IPS-20b (cell line): ENCODE measurements at regions not wholly inside any gene's neighbourhood (a gene's known extent, or its start where the extent isn't known, plus 50 kb on each side); places are given as distances from the start of the nearest gene placed in this dataset.

ENCODE experiments used
- H3K27ac ChIP-seq: one replicate; pipeline ENCODE4 v1.5.1; 2013; ENCODE audit warnings: low read length
- H3K27me3 ChIP-seq: 2 replicates; pipeline ENCODE4 v1.6.1; 2013; ENCODE audit warnings: mild to moderate bottlenecking, low read length, inconsistent platforms; ENCODE audit not compliant: insufficient read depth
- H3K36me3 ChIP-seq: 2 replicates; pipeline ENCODE4 v1.6.1; 2013; ENCODE audit warnings: low read depth, mild to moderate bottlenecking, inconsistent platforms, low read length, moderate library complexity; ENCODE audit not compliant: insufficient read depth
- H3K4me1 ChIP-seq: 2 replicates; pipeline ENCODE4 v1.6.1; 2013; ENCODE audit warnings: mild to moderate bottlenecking, control low read depth, inconsistent platforms, low read length, moderate library complexity; ENCODE audit not compliant: insufficient read depth
- H3K4me3 ChIP-seq: 2 replicates; pipeline ENCODE4 v1.5.1; 2013; ENCODE audit warnings: mild to moderate bottlenecking, low read length, inconsistent platforms
- H3K9ac ChIP-seq: 2 replicates; pipeline ENCODE4 v1.6.1; 2013; ENCODE audit warnings: low read depth, mild to moderate bottlenecking, inconsistent platforms, low read length, moderate library complexity
- H3K9me3 ChIP-seq: 2 replicates; pipeline ENCODE4 v1.6.1; 2013; ENCODE audit warnings: mild to moderate bottlenecking, low read depth, low read length, inconsistent platforms; ENCODE audit not compliant: insufficient read depth

DNA sequence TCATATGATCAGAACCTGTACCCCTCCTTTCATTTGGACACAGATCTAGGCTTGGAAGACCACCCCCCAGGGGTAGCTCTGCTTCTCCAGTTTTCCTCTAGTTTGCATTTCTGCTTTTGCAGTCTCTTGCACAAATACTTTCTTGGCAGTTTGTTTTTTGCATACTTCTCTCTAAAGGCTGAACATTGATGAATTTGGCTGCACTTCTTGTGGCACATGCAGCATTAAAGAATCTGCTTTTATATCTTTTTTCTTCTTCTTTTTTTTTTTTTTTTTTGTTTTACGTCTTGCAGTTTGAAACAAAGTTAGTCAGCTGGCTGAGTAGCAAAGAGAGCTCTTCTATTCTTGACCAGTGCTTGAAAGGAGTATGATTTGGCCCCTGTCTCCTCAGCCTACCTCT is 273.0 kb downstream of the GLUD2 start:
- no peak overlapping the region for H3K27ac ChIP-seq
- no peaks in the 10 kb centered on the region for H3K27me3 ChIP-seq
- H3K4me3 ChIP-seq = no peak overlapping the region
- no peak overlapping the region for H3K9ac ChIP-seq
- no peaks in the 10 kb centered on the region for H3K9me3 ChIP-seq
- H3K4me1 ChIP-seq = no peaks in the 10 kb centered on the region
- no peaks in the 10 kb centered on the region for H3K36me3 ChIP-seq

DNA sequence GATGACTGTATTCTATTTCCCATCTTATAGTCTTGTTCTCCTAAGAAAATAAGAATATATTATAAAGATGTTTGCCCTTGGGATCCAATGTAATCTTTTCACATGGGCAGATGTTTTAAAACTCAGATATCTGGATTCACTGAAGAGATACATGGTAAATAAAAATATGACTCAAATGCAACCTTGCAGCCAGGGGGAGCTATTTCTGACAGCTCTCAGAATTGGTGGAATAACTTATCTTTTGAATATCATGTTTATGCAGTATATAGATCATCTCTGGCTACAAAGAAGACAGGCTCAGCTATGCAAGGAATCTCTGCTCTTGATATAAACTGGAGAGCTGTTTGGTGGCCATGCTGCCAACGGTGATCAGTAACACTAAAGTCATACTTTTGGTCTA is 274.7 kb downstream of the GLUD2 start:
- H3K36me3 ChIP-seq = no peaks in the 10 kb centered on the region
- H3K4me3 ChIP-seq = no peak overlapping the region
- no peaks in the 10 kb centered on the region for H3K9me3 ChIP-seq
- H3K9ac ChIP-seq = no peak overlapping the region
- H3K27ac ChIP-seq = no peak overlapping the region
- H3K27me3 ChIP-seq = no peaks in the 10 kb centered on the region
- H3K4me1 ChIP-seq = no peaks in the 10 kb centered on the region

DNA sequence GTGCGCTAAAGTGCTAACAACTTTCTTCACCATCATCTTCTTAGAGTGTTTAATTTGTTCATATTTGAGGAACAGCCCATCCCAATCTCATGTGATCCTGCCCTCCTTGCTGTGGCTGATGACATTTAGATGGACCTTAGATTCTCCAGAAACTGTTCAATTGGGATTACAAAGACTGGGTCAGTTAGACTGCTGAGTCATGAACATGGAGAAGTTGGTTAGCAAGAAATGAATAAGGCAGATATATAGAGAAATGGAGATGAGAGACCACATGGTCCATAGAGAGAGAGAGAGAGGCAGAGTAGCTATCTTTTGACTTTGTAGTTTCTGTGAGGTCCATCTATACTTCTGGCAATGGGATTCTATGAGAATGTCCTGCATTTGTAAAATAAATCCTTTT is 275.9 kb downstream of the GLUD2 start:
- Histone ChIP-seq H3K27ac (no peak overlapping the region), H3K4me3 (no peak overlapping the region), H3K9me3 (no peaks in the 10 kb centered on the region), H3K36me3 (no peaks in the 10 kb centered on the region), H3K4me1 (no peaks in the 10 kb centered on the region), H3K27me3 (no peaks in the 10 kb centered on the region), H3K9ac (no peak overlapping the region)

DNA sequence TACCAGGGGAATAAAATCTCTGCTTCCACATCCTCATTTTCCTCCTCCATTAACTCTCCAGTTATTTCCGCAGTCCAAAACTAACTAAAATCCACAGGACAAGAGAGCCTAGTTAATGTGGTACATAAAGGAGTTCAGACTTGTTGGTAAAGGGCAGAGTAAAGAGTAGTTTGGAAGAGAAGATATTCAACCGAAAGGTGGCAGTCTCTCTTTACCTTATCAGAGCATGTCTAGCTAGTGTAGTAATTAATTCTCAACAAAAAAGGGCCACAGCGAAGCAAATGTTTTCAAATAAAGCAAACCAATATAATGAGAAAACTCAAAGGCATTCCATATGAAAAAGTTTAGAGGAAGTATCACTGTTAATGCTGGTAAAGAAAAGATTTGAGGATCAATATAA is 286.5 kb downstream of the GLUD2 start:
- no peak overlapping the region for H3K9ac ChIP-seq

DNA sequence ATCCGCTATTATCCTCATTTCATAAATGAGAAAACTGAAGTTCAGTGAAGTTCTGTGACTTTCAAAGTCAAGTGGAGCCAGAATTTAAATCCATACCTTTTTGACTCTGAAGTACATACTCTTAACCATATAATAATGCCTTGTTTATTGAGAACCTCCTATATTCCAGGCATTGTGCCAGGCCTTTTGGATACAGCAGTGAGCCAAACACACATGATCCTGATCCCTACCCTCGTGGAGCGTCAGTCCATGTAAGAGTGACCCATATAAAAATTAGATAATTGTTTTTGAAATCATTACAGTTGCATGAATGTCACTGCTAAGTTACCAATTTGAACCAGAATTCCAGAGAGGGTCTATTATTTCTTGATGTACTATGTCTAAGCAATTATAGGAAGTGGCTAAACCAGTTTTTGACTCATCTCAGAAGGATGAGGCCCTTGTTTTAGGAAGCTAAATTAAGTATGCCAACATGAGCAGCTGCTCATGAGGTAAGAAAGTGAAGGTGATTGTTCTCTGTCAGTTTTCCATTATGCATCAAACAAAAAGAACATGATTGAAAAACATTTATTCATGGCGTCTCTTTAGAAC is 289.5 kb downstream of the GLUD2 start:
- no peaks in the 10 kb centered on the region for H3K9me3 ChIP-seq
- H3K36me3 ChIP-seq = no peaks in the 10 kb centered on the region
- no peak overlapping the region for H3K27ac ChIP-seq
- no peak overlapping the region for H3K4me3 ChIP-seq
- H3K4me1 ChIP-seq = no peaks in the 10 kb centered on the region
- no peak overlapping the region for H3K9ac ChIP-seq
- no peaks in the 10 kb centered on the region for H3K27me3 ChIP-seq

More for the DNA sequence above, 286.5 kb downstream of the GLUD2 start:
- Histone ChIP-seq H3K4me1 (no peaks in the 10 kb centered on the region), H3K9me3 (no peaks in the 10 kb centered on the region), H3K36me3 (no peaks in the 10 kb centered on the region), H3K27me3 (no peaks in the 10 kb centered on the region), H3K4me3 (no peak overlapping the region), H3K27ac (no peak overlapping the region)

DNA sequence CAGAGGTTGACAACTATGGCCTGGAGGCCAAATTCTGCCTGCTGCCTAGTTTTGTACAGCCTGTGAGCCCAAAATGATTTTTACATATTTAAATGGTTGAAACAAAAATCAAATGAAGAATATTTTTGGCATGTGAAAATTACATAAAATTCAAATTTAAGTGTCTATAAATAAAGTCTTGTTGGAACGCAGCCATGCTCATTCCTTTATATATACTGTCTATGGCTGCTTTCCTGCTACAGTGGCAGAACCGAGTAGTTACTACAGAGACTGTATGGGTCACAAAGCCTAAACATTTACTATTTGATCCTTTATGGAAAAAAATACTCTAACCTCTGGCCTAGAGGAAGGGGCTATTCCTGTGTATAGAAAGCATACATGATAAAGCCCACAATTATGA is 290.4 kb downstream of the GLUD2 start:
- H3K36me3 ChIP-seq = no peaks in the 10 kb centered on the region
- no peaks in the 10 kb centered on the region for H3K4me1 ChIP-seq
- H3K4me3 ChIP-seq = no peak overlapping the region
- no peak overlapping the region for H3K9ac ChIP-seq
- H3K27me3 ChIP-seq = no peaks in the 10 kb centered on the region
- H3K9me3 ChIP-seq = no peaks in the 10 kb centered on the region
- no peak overlapping the region for H3K27ac ChIP-seq

DNA sequence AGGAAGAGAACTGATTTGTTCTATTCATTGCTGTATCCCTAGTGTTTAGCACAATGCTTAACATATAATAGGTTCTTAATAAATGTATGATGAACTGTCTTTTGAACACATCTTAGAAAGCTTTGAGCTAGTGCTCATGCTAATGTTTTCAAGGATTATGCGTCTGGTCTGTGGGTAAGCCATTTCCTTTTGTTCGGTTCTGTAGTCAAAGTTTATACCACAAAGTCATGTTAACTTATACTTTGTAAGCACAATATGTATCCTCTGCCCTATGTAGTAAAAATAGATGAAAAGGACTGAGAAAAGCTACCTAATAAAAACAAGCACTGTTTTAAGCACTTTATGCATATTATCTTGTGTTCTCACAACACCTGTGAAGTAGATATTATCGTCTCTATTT is 301.9 kb downstream of the GLUD2 start:
- H3K27ac ChIP-seq = no peak overlapping the region
- no peak overlapping the region for H3K4me3 ChIP-seq
- H3K27me3 ChIP-seq = no peaks in the 10 kb centered on the region
- H3K9me3 ChIP-seq = no peaks in the 10 kb centered on the region
- no peak overlapping the region for H3K9ac ChIP-seq
- H3K4me1 ChIP-seq = no peaks in the 10 kb centered on the region
- no peaks in the 10 kb centered on the region for H3K36me3 ChIP-seq

DNA sequence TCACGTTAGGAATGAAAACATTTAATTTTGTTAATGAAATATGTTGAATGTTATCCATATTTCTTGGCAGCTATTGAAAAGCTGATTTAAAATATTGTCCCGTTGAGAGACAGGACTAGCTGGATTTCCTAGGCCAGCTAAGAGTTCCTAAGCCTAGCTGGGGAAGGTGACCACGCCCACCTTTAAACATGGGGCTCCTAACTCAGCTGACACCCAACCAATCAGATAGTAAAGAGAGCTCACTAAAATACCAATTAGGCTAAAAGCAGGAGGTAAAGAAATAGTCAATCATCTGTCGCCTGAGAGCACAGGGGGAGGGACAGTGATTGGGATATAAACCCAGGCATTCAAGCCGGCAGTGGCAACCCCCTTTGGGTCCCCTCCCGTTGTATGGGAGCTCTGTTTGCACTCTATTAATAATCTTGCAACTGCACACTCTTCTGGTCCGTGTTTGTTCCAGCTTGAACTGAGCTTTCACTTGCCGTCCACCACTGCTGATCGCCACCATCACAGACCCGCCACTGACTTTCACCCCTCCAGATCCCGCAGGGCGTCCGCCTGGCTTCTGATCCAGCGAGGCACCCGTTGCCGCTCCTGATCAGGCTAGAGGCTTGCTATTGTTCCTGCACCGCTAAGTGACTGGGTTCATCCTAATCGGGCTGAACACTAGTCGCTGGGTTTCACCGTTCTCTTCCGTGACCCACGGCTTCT is 308.9 kb downstream of the GLUD2 start:
- Histone ChIP-seq H3K27me3 (no peaks in the 10 kb centered on the region), H3K9me3 (no peaks in the 10 kb centered on the region), H3K9ac (no peak overlapping the region), H3K27ac (no peak overlapping the region), H3K4me1 (no peaks in the 10 kb centered on the region), H3K36me3 (no peaks in the 10 kb centered on the region), H3K4me3 (no peak overlapping the region)

DNA sequence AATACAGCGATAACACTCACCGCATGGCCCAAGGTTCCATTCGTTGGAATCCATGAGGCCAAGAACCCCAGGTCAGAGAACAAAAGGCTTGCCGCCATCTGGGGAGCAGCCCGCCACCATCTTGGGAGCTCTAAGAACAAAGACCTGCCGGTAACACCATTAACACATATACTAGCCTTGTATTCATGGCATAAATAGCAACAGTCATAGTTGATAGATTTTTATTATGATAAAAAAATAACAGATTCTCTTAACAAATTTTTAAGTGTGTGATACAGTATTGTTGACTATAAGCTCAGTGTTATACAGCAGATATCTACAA is 309.4 kb downstream of the GLUD2 start:
- H3K27ac ChIP-seq = no peak overlapping the region
- no peaks in the 10 kb centered on the region for H3K9me3 ChIP-seq
- no peak overlapping the region for H3K4me3 ChIP-seq

DNA sequence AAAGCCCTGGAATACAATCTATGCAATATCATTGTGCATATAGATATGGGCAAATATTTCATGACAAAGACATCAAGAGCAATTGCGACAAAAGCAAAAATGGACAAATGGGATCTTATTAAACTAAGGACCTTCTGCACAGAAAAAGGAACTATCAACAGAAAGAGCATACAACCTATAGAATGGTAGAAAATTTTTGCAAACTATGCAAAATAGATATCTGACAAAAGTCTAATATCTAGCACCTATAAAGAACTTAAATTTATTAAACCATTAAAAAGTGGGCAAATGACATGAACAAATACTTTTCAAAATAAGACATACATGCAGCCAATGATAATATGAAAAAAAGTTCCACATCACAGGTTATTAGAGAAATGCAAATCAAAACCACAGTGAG is 312.9 kb downstream of the GLUD2 start:
- Histone ChIP-seq H3K4me3 (no peak overlapping the region), H3K27me3 (no peaks in the 10 kb centered on the region), H3K27ac (no peak overlapping the region), H3K4me1 (no peaks in the 10 kb centered on the region), H3K9ac (no peak overlapping the region), H3K9me3 (no peaks in the 10 kb centered on the region), H3K36me3 (no peaks in the 10 kb centered on the region)

More for the DNA sequence above, 309.4 kb downstream of the GLUD2 start:
- Histone ChIP-seq H3K27me3 (no peaks in the 10 kb centered on the region), H3K36me3 (no peaks in the 10 kb centered on the region), H3K9ac (no peak overlapping the region), H3K4me1 (no peaks in the 10 kb centered on the region)

DNA sequence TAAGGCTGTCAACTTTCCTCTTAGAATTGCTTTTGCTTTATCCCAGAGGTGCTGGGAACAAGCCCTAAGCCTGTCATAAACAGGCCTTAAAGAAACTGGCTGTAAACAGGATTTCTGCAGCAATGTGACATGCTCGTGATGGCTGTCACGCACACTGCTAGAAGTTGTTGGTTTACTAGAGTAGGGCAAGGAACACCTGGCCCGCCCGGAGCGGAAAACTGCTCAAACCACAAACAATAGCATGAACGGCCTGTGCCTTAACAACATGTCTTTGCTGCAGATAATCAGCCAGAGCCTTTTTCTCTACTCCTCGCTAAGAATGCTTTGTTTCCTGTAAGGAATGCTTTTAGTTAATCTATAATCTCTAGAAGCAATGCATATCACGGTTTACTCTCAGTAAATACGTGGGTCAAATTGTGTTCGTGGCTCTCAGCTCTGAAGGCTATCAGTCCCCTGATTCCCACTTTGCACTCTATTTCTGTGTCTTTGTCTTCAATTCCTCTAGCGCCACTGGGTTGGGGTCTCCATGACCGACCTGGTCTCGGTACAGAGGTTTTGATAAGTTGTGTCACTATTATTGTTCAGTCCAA is 318.3 kb downstream of the GLUD2 start:
- no peaks in the 10 kb centered on the region for H3K4me1 ChIP-seq
- no peak overlapping the region for H3K9ac ChIP-seq
- H3K9me3 ChIP-seq = no peaks in the 10 kb centered on the region
- H3K36me3 ChIP-seq = no peaks in the 10 kb centered on the region
- H3K27me3 ChIP-seq = no peaks in the 10 kb centered on the region
- no peak overlapping the region for H3K27ac ChIP-seq
- H3K4me3 ChIP-seq = no peak overlapping the region

DNA sequence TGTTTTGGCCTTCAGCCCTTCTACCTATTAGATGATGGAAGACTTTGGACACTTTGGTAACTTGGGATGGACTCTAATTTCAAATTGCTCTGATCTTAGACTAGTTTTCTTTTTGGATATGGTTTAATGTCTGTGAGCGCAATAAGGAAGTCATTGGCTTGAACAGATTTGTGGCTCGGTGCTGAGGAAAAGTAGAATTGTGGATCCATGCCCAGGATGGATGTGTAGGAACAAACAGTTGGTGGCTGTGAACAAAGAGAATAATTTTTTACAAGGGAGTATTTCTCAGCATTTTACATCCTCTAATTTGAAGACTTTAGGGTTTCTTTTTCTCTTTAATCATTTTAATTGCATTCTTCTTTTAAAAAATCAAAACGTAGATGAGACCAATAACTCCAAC is 327.1 kb downstream of the GLUD2 start:
- no peaks in the 10 kb centered on the region for H3K9me3 ChIP-seq
- H3K27me3 ChIP-seq = no peaks in the 10 kb centered on the region
- no peak overlapping the region for H3K9ac ChIP-seq

More for the DNA sequence above, 327.1 kb downstream of the GLUD2 start:
- Histone ChIP-seq H3K36me3 (no peaks in the 10 kb centered on the region), H3K4me1 (no peaks in the 10 kb centered on the region), H3K4me3 (no peak overlapping the region), H3K27ac (no peak overlapping the region)
